Body of pancreas (tissue), 4 donors: ENCODE measurements at regions not wholly inside any gene's neighbourhood (a gene's known extent, or its start where the extent isn't known, plus 50 kb on each side); places are given as distances from the start of the nearest gene placed in this dataset.

Experiments
- POLR2A ChIP-seq, 3 donors: fragments of 450-650 bp; IDR thresholded peaks; one replicate each; pipeline ENCODE4 v1.6.1; 2016; ENCODE audit warnings: antibody characterized with exemption in 3 of 3, mild to moderate bottlenecking in 2 of 3
- TF ChIP-seq, protein P1 (sequence below), 7 experiments: fragments of 450-650 bp in 4 of 7; fragments of 200-600 bp in 3 of 7; sonication (generic) in 3 of 7; IDR thresholded peaks; one replicate each; pipeline ENCODE4 v1.5.1; 2016 to 2019; ENCODE audit warnings: antibody characterized with exemption in 7 of 7

- no peak for TF ChIP-seq POLR2A (IDR thresholded peaks at IDR 0.05)
- TF ChIP-seq, protein P1, sequence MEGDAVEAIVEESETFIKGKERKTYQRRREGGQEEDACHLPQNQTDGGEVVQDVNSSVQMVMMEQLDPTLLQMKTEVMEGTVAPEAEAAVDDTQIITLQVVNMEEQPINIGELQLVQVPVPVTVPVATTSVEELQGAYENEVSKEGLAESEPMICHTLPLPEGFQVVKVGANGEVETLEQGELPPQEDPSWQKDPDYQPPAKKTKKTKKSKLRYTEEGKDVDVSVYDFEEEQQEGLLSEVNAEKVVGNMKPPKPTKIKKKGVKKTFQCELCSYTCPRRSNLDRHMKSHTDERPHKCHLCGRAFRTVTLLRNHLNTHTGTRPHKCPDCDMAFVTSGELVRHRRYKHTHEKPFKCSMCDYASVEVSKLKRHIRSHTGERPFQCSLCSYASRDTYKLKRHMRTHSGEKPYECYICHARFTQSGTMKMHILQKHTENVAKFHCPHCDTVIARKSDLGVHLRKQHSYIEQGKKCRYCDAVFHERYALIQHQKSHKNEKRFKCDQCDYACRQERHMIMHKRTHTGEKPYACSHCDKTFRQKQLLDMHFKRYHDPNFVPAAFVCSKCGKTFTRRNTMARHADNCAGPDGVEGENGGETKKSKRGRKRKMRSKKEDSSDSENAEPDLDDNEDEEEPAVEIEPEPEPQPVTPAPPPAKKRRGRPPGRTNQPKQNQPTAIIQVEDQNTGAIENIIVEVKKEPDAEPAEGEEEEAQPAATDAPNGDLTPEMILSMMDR (IDR thresholded peaks at IDR 0.05): no peak
Observed at GRCh38 chr21:15496911-15497310, 232.9 kb upstream of the USP25 start.
